SK-N-SH treated with all-trans-retinoic acid at 6 μM for 48 hours (cell line): ENCODE measurements at regions not wholly inside any gene's neighbourhood (a gene's known extent, or its start where the extent isn't known, plus 50 kb on each side); places are given as distances from the start of the nearest gene placed in this dataset.

Experiments used
- ARNTL ChIP-seq: fragments of 450-650 bp; formaldehyde crosslinking; IDR thresholded peaks from 2 replicates; pipeline ENCODE4 v1.5.0; 2020; ENCODE audit warnings: low read depth, mild to moderate bottlenecking, moderate library complexity, borderline replicate concordance
- BACH2 ChIP-seq: fragments of 250-450 bp; sonication (Bioruptor Pico); IDR thresholded peaks from 2 replicates; pipeline ENCODE4 v1.9.0; 2021; ENCODE audit warnings: mild to moderate bottlenecking, borderline replicate concordance
- OSR1 ChIP-seq: fragments of 250-450 bp; sonication (Bioruptor Pico); IDR thresholded peaks from 2 replicates; pipeline ENCODE4 v1.8.0; 2022; ENCODE audit warnings: moderate library complexity, mild to moderate bottlenecking, inconsistent platforms
- ZFP3 ChIP-seq: fragments of 250-450 bp; sonication (Bioruptor Pico); IDR thresholded peaks from 2 replicates; pipeline ENCODE4 v1.5.0; 2020; ENCODE audit warnings: mild to moderate bottlenecking, moderate library complexity
- ZNF8 ChIP-seq: fragments of 450-650 bp; formaldehyde crosslinking; IDR thresholded peaks from 2 replicates; pipeline ENCODE4 v1.5.0; 2020; ENCODE audit warnings: mild to moderate bottlenecking, moderate library complexity
- TF ChIP-seq, protein P1 (sequence below): fragments of 250-450 bp; sonication (Bioruptor Pico); IDR thresholded peaks from 2 replicates; pipeline ENCODE4 v1.5.1; 2020; ENCODE audit warnings: low read depth, mild to moderate bottlenecking, moderate library complexity
- TF ChIP-seq, protein P2 (sequence below): fragments of 250-450 bp; sonication (Bioruptor Pico); IDR thresholded peaks from 2 replicates; pipeline ENCODE4 v1.8.0; 2020; ENCODE audit warnings: mild to moderate bottlenecking, moderate library complexity, borderline replicate concordance
- TF ChIP-seq, protein P3 (sequence below): fragments of 250-450 bp; sonication (Bioruptor Pico); IDR thresholded peaks from 2 replicates; pipeline ENCODE4 v1.5.0; 2020; ENCODE audit warnings: mild to moderate bottlenecking, moderate library complexity

DNA sequence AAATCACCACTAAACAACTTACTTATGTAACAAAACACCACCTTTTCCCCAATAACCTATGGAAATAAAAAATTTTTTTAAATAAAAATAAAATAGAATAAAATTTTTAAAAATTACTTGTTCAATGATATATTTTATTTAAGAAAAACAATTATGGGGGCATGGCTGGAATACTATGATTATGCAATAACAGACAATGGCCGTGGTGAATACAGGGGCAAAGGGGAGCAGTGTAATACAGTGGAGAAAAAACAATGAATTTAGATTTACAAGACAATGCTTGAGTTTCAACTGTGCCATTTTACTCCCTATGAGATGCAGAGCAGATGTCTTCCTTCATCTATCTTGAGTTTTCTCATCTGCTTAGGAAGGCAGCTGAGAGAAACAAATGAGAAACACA lies 72.9 kb downstream of the BLTP3B start:
- TF ChIP-seq, protein P1, sequence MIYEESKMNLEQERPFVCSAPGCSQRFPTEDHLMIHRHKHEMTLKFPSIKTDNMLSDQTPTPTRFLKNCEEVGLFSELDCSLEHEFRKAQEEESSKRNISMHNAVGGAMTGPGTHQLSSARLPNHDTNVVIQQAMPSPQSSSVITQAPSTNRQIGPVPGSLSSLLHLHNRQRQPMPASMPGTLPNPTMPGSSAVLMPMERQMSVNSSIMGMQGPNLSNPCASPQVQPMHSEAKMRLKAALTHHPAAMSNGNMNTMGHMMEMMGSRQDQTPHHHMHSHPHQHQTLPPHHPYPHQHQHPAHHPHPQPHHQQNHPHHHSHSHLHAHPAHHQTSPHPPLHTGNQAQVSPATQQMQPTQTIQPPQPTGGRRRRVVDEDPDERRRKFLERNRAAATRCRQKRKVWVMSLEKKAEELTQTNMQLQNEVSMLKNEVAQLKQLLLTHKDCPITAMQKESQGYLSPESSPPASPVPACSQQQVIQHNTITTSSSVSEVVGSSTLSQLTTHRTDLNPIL (CRISPR knock-in tag) = no peak
- TF ChIP-seq, protein P2, sequence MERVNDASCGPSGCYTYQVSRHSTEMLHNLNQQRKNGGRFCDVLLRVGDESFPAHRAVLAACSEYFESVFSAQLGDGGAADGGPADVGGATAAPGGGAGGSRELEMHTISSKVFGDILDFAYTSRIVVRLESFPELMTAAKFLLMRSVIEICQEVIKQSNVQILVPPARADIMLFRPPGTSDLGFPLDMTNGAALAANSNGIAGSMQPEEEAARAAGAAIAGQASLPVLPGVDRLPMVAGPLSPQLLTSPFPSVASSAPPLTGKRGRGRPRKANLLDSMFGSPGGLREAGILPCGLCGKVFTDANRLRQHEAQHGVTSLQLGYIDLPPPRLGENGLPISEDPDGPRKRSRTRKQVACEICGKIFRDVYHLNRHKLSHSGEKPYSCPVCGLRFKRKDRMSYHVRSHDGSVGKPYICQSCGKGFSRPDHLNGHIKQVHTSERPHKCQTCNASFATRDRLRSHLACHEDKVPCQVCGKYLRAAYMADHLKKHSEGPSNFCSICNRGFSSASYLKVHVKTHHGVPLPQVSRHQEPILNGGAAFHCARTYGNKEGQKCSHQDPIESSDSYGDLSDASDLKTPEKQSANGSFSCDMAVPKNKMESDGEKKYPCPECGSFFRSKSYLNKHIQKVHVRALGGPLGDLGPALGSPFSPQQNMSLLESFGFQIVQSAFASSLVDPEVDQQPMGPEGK = no peak
- no peak for TF ChIP-seq ZNF8 (CRISPR knock-in tag)
- TF ChIP-seq ARNTL = no peak
- TF ChIP-seq, protein P3, sequence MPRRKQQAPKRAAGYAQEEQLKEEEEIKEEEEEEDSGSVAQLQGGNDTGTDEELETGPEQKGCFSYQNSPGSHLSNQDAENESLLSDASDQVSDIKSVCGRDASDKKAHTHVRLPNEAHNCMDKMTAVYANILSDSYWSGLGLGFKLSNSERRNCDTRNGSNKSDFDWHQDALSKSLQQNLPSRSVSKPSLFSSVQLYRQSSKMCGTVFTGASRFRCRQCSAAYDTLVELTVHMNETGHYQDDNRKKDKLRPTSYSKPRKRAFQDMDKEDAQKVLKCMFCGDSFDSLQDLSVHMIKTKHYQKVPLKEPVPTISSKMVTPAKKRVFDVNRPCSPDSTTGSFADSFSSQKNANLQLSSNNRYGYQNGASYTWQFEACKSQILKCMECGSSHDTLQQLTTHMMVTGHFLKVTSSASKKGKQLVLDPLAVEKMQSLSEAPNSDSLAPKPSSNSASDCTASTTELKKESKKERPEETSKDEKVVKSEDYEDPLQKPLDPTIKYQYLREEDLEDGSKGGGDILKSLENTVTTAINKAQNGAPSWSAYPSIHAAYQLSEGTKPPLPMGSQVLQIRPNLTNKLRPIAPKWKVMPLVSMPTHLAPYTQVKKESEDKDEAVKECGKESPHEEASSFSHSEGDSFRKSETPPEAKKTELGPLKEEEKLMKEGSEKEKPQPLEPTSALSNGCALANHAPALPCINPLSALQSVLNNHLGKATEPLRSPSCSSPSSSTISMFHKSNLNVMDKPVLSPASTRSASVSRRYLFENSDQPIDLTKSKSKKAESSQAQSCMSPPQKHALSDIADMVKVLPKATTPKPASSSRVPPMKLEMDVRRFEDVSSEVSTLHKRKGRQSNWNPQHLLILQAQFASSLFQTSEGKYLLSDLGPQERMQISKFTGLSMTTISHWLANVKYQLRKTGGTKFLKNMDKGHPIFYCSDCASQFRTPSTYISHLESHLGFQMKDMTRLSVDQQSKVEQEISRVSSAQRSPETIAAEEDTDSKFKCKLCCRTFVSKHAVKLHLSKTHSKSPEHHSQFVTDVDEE (CRISPR knock-in tag) = no peak
- TF ChIP-seq ZFP3 = no peak
- TF ChIP-seq BACH2 = no peak
- TF ChIP-seq OSR1 (CRISPR knock-in tag) = no peak
